ENCODE measurements at regions not wholly inside any gene's neighbourhood (a gene's known extent, or its start where the extent isn't known, plus 50 kb on each side); places are given as distances from the start of the nearest gene placed in this dataset.

- H3K4me3 ChIP-seq, result no peak overlapping the region
- no peak for DNase-seq (ENCODE audit: low spot score)
- H3K27me3 ChIP-seq, result no peaks in the 10 kb centered on the region
- no peak for TF ChIP-seq CTCF (IDR thresholded peaks at IDR 0.05)
- H3K36me3 ChIP-seq, result no peaks in the 10 kb centered on the region
- no peak overlapping the region for H3K27ac ChIP-seq
- no peaks in the 10 kb centered on the region for H3K4me1 ChIP-seq
- H3K9me3 ChIP-seq, result peaks cover 0 to 2% of the 10 kb centered on the region in 2 donors
Observed at GRCh38 chr3:160115387-160115786, 109.8 kb upstream of the C3orf80 start.

- no peak for TF ChIP-seq CTCF (IDR thresholded peaks at IDR 0.05)
- H3K27ac ChIP-seq, result no peak overlapping the region
- no peaks in the 10 kb centered on the region for H3K27me3 ChIP-seq
- H3K4me3 ChIP-seq, result no peak overlapping the region
- no peaks in the 10 kb centered on the region for H3K4me1 ChIP-seq
- DNase-seq (ENCODE audit: low spot score), result no peak
- peaks cover 0 to 7% of the 10 kb centered on the region in 2 donors for H3K9me3 ChIP-seq
- no peaks in the 10 kb centered on the region for H3K36me3 ChIP-seq
Observed at GRCh38 chr3:160124224-160124623, 101.0 kb upstream of the C3orf80 start.

- DNase-seq (ENCODE audit: low spot score), result no peak
- Histone ChIP-seq H3K4me3 (no peak overlapping the region), H3K36me3 (no peaks in the 10 kb centered on the region), H3K9me3 (peaks cover 0 to 7% of the 10 kb centered on the region in 2 donors), H3K27me3 (no peaks in the 10 kb centered on the region), H3K27ac (no peak overlapping the region), H3K4me1 (no peaks in the 10 kb centered on the region)
- no peak for TF ChIP-seq CTCF (IDR thresholded peaks at IDR 0.05)
Observed at GRCh38 chr3:160125258-160125657, 100.0 kb upstream of the C3orf80 start.

GRCh38 chr3:160126051-160126450 is 99.2 kb upstream of the C3orf80 start:
- no peaks in the 10 kb centered on the region for H3K27me3 ChIP-seq
- no peak for TF ChIP-seq CTCF (IDR thresholded peaks at IDR 0.05)
- no peaks in the 10 kb centered on the region for H3K4me1 ChIP-seq
- no peak for DNase-seq (ENCODE audit: low spot score)
- H3K36me3 ChIP-seq, result no peaks in the 10 kb centered on the region
- H3K27ac ChIP-seq, result no peak overlapping the region
- H3K9me3 ChIP-seq, result no peaks in the 10 kb centered on the region
- H3K4me3 ChIP-seq, result no peak overlapping the region

- H3K4me3 ChIP-seq, result no peak overlapping the region
- TF ChIP-seq CTCF (IDR thresholded peaks at IDR 0.05), result no peak
- H3K4me1 ChIP-seq, result no peaks in the 10 kb centered on the region
- no peak overlapping the region for H3K27ac ChIP-seq
- no peak for DNase-seq (ENCODE audit: low spot score)
- no peaks in the 10 kb centered on the region for H3K36me3 ChIP-seq
- H3K27me3 ChIP-seq, result no peaks in the 10 kb centered on the region
- H3K9me3 ChIP-seq, result no peaks in the 10 kb centered on the region
Observed at GRCh38 chr3:160126761-160127160, 98.5 kb upstream of the C3orf80 start.

- no peak overlapping the region for H3K4me3 ChIP-seq
- no peak overlapping the region for H3K27ac ChIP-seq
- no peaks in the 10 kb centered on the region for H3K4me1 ChIP-seq
- DNase-seq (ENCODE audit: low spot score), result no peak
- H3K9me3 ChIP-seq, result no peaks in the 10 kb centered on the region
- no peak for TF ChIP-seq CTCF (IDR thresholded peaks at IDR 0.05)
- no peaks in the 10 kb centered on the region for H3K36me3 ChIP-seq
- no peaks in the 10 kb centered on the region for H3K27me3 ChIP-seq
Observed at GRCh38 chr3:160127308-160127707, 97.9 kb upstream of the C3orf80 start.
